Panc1 (cell line): ENCODE measurements at regions not wholly inside any gene's neighbourhood (a gene's known extent, or its start where the extent isn't known, plus 50 kb on each side); places are given as distances from the start of the nearest gene placed in this dataset.

Experiments used
- ATAC-seq: fragments of 200-7000 bp; cut with Tn5 transposase; 2 replicates; pipeline ENCODE4 v1.9.1; 2020; ENCODE audit warnings: mild to moderate bottlenecking, moderate library complexity
- BruUV-seq: library from RNA; stranded (reverse); fragments of 400-500 nt; replicated peaks from 2 replicates; lab custom pipeline; 2021; lab: Mats Ljungman, UMichigan
- CTCF ChIA-PET: fragments of 300-600 bp; sonication (Branson Sonifier 250); formaldehyde crosslinking; loops from one replicate; lab custom pipeline; 2022; ENCODE audit warnings: antibody characterized with exemption; lab: Charles Lee
- POLR2A ChIA-PET: fragments of 300-600 bp; sonication (Branson Sonifier 250); formaldehyde crosslinking; loops from one replicate; lab custom pipeline; 2022; ENCODE audit warnings: antibody characterized with exemption; lab: Charles Lee
- DNase-seq: peaks from one replicate; pipeline ENCODE4 v3.0.0-alpha.2; 2010; ENCODE audit warnings: low read depth, low spot score
- H3K27ac ChIP-seq: 2 replicates; pipeline ENCODE4 v1.5.1; 2011; ENCODE audit warnings: mild to moderate bottlenecking, low read length, inconsistent platforms
- H3K27me3 ChIP-seq: fragments of 200-500 bp; sonication (Bioruptor generic); 2 replicates; pipeline ENCODE4 v1.6.0; 2014; ENCODE audit warnings: low read length, inconsistent platforms; ENCODE audit not compliant: control insufficient read depth, insufficient read depth
- H3K36me3 ChIP-seq: fragments of 200-500 bp; sonication (Bioruptor generic); 2 replicates; pipeline ENCODE4 v1.5.1; 2014; ENCODE audit warnings: inconsistent platforms, mild to moderate bottlenecking, low read length, moderate library complexity; ENCODE audit not compliant: control insufficient read depth, insufficient read depth
- H3K4me1 ChIP-seq: 2 replicates; pipeline ENCODE4 v1.5.1; 2011; ENCODE audit warnings: inconsistent platforms, mild to moderate bottlenecking, low read length, moderate library complexity; ENCODE audit not compliant: control insufficient read depth, insufficient read depth
- H3K4me3 ChIP-seq, 2 experiments: 2 replicates each; pipeline ENCODE4 v1.5.1; 2011 to 2012; ENCODE audit warnings: low read depth in 2 of 2, low read length in 2 of 2, mild to moderate bottlenecking in 2 of 2, inconsistent platforms in 1 of 2, moderate library complexity in 1 of 2
- H3K9me3 ChIP-seq: fragments of 200-500 bp; sonication (Bioruptor generic); 2 replicates; pipeline ENCODE4 v1.5.1; 2014; ENCODE audit warnings: low read depth, mild to moderate bottlenecking, inconsistent platforms, low read length, moderate library complexity; ENCODE audit not compliant: control insufficient read depth, insufficient read depth
- CTCF ChIP-seq: fragments of 450-650 bp; IDR thresholded peaks from 2 replicates; pipeline ENCODE4 v1.5.1; 2017; ENCODE audit warnings: mild to moderate bottlenecking
- POLR2AphosphoS5 ChIP-seq: IDR thresholded peaks from 2 replicates; pipeline ENCODE4 v1.6.1; 2012; ENCODE audit warnings: mild to moderate bottlenecking, low read depth, low read length, moderate library complexity
- REST ChIP-seq, 2 experiments: IDR thresholded peaks; 2 replicates each; pipeline ENCODE4 v1.6.1; 2011 to 2012; ENCODE audit warnings: low read depth in 2 of 2, control low read depth in 1 of 2, low read length in 1 of 2, mild to moderate bottlenecking in 1 of 2, moderate library complexity in 1 of 2; ENCODE audit not compliant: insufficient read depth in 1 of 2
- SIN3A ChIP-seq: IDR thresholded peaks from 2 replicates; pipeline ENCODE4 v1.6.1; 2012; ENCODE audit warnings: low read depth, mild to moderate bottlenecking, low read length, moderate library complexity, borderline replicate concordance; ENCODE audit not compliant: insufficient read depth
- TCF7L2 ChIP-seq: IDR thresholded peaks from 2 replicates; pipeline ENCODE4 v1.6.1; 2011; ENCODE audit warnings: mild to moderate bottlenecking, low read depth, low read length, inconsistent platforms
- in situ Hi-C: cut with HindIII; loops from 2 replicates; pipeline ENCODE4 v1.10.0; 2016; ENCODE audit warnings: low sequenced_read_pairs, low pct_unique_long_range_greater_than_20kb
- intact Hi-C: fragments of 100-400 bp; cut with micrococcal nuclease; formaldehyde crosslinking; loops from one replicate; pipeline ENCODE4 v1.10.0; 2022; ENCODE audit not compliant: unreplicated experiment

GRCh38 chr2:204108781-204109295 lies 172.3 kb downstream of the ICOS start:
- Histone ChIP-seq H3K4me1 (no peaks in the 10 kb centered on the region), H3K27me3 (peaks cover 15% of the 10 kb centered on the region; the same call in 1 of the 2 replicates), H3K36me3 (no peaks in the 10 kb centered on the region), H3K27ac (no peak overlapping the region), H3K9me3 (no peaks in the 10 kb centered on the region), H3K4me3 (no peak overlapping the region)
- POLR2A ChIA-PET, result no interaction called here
- in situ Hi-C loops (no loop called here), intact Hi-C loops (no loop called here)
- no TSS peak for BruUV-seq
- ATAC-seq (no peak), DNase-seq (no peak)
- CTCF ChIA-PET, result no interaction called here
- TF ChIP-seq REST (IDR thresholded peaks at IDR 0.05; ENCODE audit: insufficient read depth in 1 of 2, low read depth in 2 of 2, low read length in 1 of 2) (no peak), POLR2AphosphoS5 (no peak), TCF7L2 (no peak), CTCF (no peak), SIN3A (no peak)

- ChIA-PET POLR2A (interaction anchor here (0.6 kb wide), 1 partner anchor 181 kb away, joined by 3 read pairs; no protein-coding TSS in a partner anchor), CTCF (no interaction called here)
- ATAC-seq (no peak), DNase-seq (no peak)
- no peak for TF ChIP-seq CTCF
- no peak for TF ChIP-seq TCF7L2
- no peak for TF ChIP-seq SIN3A
- TF ChIP-seq REST (IDR thresholded peaks at IDR 0.05; ENCODE audit: insufficient read depth in 1 of 2, low read depth in 2 of 2, low read length in 1 of 2), result no peak
- TF ChIP-seq POLR2AphosphoS5, result no peak
- Histone ChIP-seq H3K36me3 (no peaks in the 10 kb centered on the region), H3K4me3 (no peak overlapping the region), H3K27ac (no peak overlapping the region), H3K4me1 (no peaks in the 10 kb centered on the region), H3K9me3 (no peaks in the 10 kb centered on the region), H3K27me3 (peaks cover 15% of the 10 kb centered on the region; the same call in 1 of the 2 replicates)
- in situ Hi-C loops (no loop called here), intact Hi-C loops (no loop called here)
- BruUV-seq, result no TSS peak
Observed at GRCh38 chr2:204109681-204110080, 173.1 kb downstream of the ICOS start.
